K562 (cell line): ENCODE measurements at regions not wholly inside any gene's neighbourhood (a gene's known extent, or its start where the extent isn't known, plus 50 kb on each side); places are given as distances from the start of the nearest gene placed in this dataset.
A peak's percentile ranks its signal among the peaks of the same experiment; 100 is the strongest.

ENCODE experiments used
- BCOR ChIP-seq: fragments of 450-650 bp; IDR thresholded peaks from 2 replicates; pipeline ENCODE4 v1.6.1; 2016
- C11orf30 ChIP-seq: fragments of 450-650 bp; IDR thresholded peaks from 2 replicates; pipeline ENCODE4 v1.6.1; 2016; ENCODE audit warnings: low read depth, mild to moderate bottlenecking
- DACH1 ChIP-seq: fragments of 450-650 bp; IDR thresholded peaks from 2 replicates; pipeline ENCODE4 v1.6.1; 2018; ENCODE audit not compliant: partially characterized antibody
- FOXO4 ChIP-seq: fragments of 450-650 bp; formaldehyde crosslinking; IDR thresholded peaks from 2 replicates; pipeline ENCODE4 v1.4.0; 2020; ENCODE audit warnings: mild to moderate bottlenecking, moderate library complexity
- HDAC2 ChIP-seq: fragments of 450-650 bp; IDR thresholded peaks from 2 replicates; pipeline ENCODE4 v1.6.1; 2016; ENCODE audit warnings: mild to moderate bottlenecking
- MYC ChIP-seq, 2 experiments: fragments of 250-450 bp in 1 of 2; sonication (Bioruptor Pico) in 1 of 2; IDR thresholded peaks; 2 replicates each; pipeline versions ENCODE4 v1.5.1 to v1.6.1; 2012 to 2021; ENCODE audit warnings: low read depth in 2 of 2, borderline replicate concordance in 1 of 2, improper control_type of control experiment in 1 of 2, low read length in 1 of 2, mild to moderate bottlenecking in 1 of 2, moderate library complexity in 1 of 2
- PYGO2 ChIP-seq: fragments of 450-650 bp; IDR thresholded peaks from 2 replicates; pipeline ENCODE4 v1.6.1; 2016; ENCODE audit warnings: mild to moderate bottlenecking, missing genetic modification characterization, moderate library complexity, missing compliant biosample characterization
- SUPT5H ChIP-seq: fragments of 450-650 bp; IDR thresholded peaks from 2 replicates; pipeline ENCODE4 v1.6.1; 2016
- TSC22D4 ChIP-seq: fragments of 450-650 bp; IDR thresholded peaks from 2 replicates; pipeline ENCODE4 v1.6.1; 2016; ENCODE audit warnings: missing genetic modification characterization, missing biosample characterization, control low read depth
- ZBTB17 ChIP-seq: fragments of 450-650 bp; formaldehyde crosslinking; IDR thresholded peaks from 2 replicates; pipeline ENCODE4 v1.4.0; 2020; ENCODE audit warnings: mild to moderate bottlenecking
- ZHX1 ChIP-seq: fragments of 150-350 bp; conservative IDR thresholded peaks from 2 replicates; pipeline ENCODE4 v1.6.1; 2014; ENCODE audit warnings: low read length
- ZNF124 ChIP-seq: sonication (generic); formaldehyde crosslinking; IDR thresholded peaks from 2 replicates; pipeline ENCODE4 v1.8.1; 2022; ENCODE audit warnings: missing genetic modification reagents
- ZNF175 ChIP-seq: fragments of 200-800 bp; sonication (Bioruptor generic); IDR thresholded peaks from 2 replicates; pipeline ENCODE4 v1.6.1; 2016; ENCODE audit warnings: low read depth, mild to moderate bottlenecking, missing genetic modification characterization, missing compliant biosample characterization
- ZNF395 ChIP-seq: fragments of 200-800 bp; sonication (Bioruptor generic); IDR thresholded peaks from 2 replicates; pipeline ENCODE4 v1.6.1; 2017; ENCODE audit warnings: missing genetic modification characterization, missing compliant biosample characterization
- ZNF431 ChIP-seq: sonication (generic); formaldehyde crosslinking; IDR thresholded peaks from 2 replicates; pipeline ENCODE4 v1.8.0; 2022; ENCODE audit warnings: mild to moderate bottlenecking, missing genetic modification reagents
- TF ChIP-seq, protein P1 (sequence below): IDR thresholded peaks from 2 replicates; pipeline ENCODE4 v1.6.1; 2012; ENCODE audit warnings: low read depth, low read length, improper control_type of control experiment, borderline replicate concordance
- TF ChIP-seq, protein P2 (sequence below): fragments of 450-650 bp; conservative IDR thresholded peaks from 2 replicates; pipeline ENCODE4 v1.6.1; 2016; ENCODE audit warnings: missing genetic modification characterization, low read depth, mild to moderate bottlenecking, missing compliant biosample characterization, moderate library complexity
- TF ChIP-seq, protein P3 (sequence below): fragments of 450-650 bp; formaldehyde crosslinking; IDR thresholded peaks from 2 replicates; pipeline ENCODE4 v1.4.0; 2020; ENCODE audit warnings: mild to moderate bottlenecking, mixed read lengths

DNA sequence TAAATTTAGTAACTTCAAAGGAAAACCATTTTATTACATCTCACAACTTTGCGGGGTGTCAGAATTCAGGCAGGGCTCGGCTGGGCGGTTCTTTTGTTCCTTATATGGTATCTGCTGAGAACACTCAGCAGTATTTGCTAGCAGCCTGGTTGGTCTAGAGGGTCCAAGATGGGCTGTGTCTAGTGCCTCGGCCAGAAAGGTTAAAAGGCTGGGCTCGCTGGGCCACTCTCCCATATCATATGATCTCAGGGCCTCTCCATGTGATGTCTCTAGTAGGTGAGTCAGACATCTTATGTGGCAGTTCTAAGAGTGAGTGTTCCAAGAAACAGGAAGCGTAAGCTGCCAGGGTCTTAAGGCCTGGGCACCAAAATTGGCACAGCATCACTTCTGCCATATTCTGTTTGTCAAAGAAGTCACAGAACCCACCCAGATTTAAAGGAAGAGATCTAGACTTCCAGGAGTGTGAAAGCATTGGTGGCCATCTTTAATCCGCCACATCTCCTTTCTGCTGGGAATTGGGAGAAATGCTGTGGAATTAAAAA lies 100.9 kb upstream of the ATP6AP2 start (continued):
- TF ChIP-seq ZHX1 (no peak), TSC22D4 (tag) (no peak), BCOR (no peak), ZNF175 (CRISPR knock-in tag) (peak; percentile 84; the same call in 1 of the 2 replicates), ZNF431 (CRISPR knock-in tag) (no peak), MYC (IDR thresholded peaks at IDR 0.05; ENCODE audit: low read depth, low read length) (no peak), MYC (CRISPR knock-in tag; IDR thresholded peaks at IDR 0.05; ENCODE audit: borderline replicate concordance, low read depth) (no peak), ZBTB17 (CRISPR knock-in tag) (no peak), SUPT5H (no peak), PYGO2 (tag) (peak; percentile 62; the same call in 1 of the 2 replicates), HDAC2 (no peak), DACH1 (no peak), ZNF124 (CRISPR knock-in tag) (no peak), FOXO4 (CRISPR knock-in tag) (no peak), ZNF395 (peak; percentile 88; the same call in 1 of the 2 replicates), C11orf30 (peak; percentile 66)
- TF ChIP-seq, protein P1, sequence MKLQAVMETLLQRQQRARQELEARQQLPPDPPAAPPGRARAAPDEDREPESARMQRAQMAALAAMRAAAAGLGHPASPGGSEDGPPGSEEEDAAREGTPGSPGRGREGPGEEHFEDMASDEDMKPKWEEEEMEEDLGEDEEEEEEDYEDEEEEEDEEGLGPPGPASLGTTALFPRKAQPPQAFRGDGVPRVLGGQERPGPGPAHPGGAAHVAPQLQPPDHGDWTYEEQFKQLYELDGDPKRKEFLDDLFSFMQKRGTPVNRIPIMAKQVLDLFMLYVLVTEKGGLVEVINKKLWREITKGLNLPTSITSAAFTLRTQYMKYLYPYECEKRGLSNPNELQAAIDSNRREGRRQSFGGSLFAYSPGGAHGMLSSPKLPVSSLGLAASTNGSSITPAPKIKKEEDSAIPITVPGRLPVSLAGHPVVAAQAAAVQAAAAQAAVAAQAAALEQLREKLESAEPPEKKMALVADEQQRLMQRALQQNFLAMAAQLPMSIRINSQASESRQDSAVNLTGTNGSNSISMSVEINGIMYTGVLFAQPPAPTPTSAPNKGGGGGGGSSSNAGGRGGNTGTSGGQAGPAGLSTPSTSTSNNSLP = no peak
- TF ChIP-seq, protein P2, sequence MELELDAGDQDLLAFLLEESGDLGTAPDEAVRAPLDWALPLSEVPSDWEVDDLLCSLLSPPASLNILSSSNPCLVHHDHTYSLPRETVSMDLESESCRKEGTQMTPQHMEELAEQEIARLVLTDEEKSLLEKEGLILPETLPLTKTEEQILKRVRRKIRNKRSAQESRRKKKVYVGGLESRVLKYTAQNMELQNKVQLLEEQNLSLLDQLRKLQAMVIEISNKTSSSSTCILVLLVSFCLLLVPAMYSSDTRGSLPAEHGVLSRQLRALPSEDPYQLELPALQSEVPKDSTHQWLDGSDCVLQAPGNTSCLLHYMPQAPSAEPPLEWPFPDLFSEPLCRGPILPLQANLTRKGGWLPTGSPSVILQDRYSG (tag) = peak; percentile 66; the same call in 1 of the 2 replicates
- TF ChIP-seq, protein P3, sequence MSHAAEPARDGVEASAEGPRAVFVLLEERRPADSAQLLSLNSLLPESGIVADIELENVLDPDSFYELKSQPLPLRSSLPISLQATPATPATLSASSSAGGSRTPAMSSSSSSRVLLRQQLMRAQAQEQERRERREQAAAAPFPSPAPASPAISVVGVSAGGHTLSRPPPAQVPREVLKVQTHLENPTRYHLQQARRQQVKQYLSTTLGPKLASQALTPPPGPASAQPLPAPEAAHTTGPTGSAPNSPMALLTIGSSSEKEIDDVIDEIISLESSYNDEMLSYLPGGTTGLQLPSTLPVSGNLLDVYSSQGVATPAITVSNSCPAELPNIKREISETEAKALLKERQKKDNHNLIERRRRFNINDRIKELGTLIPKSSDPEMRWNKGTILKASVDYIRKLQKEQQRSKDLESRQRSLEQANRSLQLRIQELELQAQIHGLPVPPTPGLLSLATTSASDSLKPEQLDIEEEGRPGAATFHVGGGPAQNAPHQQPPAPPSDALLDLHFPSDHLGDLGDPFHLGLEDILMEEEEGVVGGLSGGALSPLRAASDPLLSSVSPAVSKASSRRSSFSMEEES (CRISPR knock-in tag) = no peak
